ENCODE measurements at regions not wholly inside any gene's neighbourhood (a gene's known extent, or its start where the extent isn't known, plus 50 kb on each side); places are given as distances from the start of the nearest gene placed in this dataset.

GRCh38 chr2:143952536-143952935 lies 567.4 kb downstream of the ZEB2 start:
- no peak overlapping the region for H3K4me3 ChIP-seq (ENCODE audit: low read depth, low read length)
- DNase-seq (ENCODE audit: low read depth) = no peak
- TF ChIP-seq CTCF (IDR thresholded peaks at IDR 0.05; ENCODE audit: low read depth, low read length, missing control alignments) = no peak

GRCh38 chr2:143950704-143951103 lies 569.2 kb downstream of the ZEB2 start:
- no peak for DNase-seq (ENCODE audit: low read depth)
- no peak overlapping the region for H3K4me3 ChIP-seq (ENCODE audit: low read depth, low read length)
- no peak for TF ChIP-seq CTCF (IDR thresholded peaks at IDR 0.05; ENCODE audit: low read depth, low read length, missing control alignments)

- no peak for TF ChIP-seq CTCF (IDR thresholded peaks at IDR 0.05; ENCODE audit: low read depth, low read length, missing control alignments)
- no peak overlapping the region for H3K4me3 ChIP-seq (ENCODE audit: low read depth, low read length)
- no peak for DNase-seq (ENCODE audit: low read depth)
Observed at GRCh38 chr2:143949121-143949848, 570.6 kb downstream of the ZEB2 start.

- no peak overlapping the region for H3K4me3 ChIP-seq (ENCODE audit: low read depth, low read length)
- no peak for DNase-seq (ENCODE audit: low read depth)
- TF ChIP-seq CTCF (IDR thresholded peaks at IDR 0.05; ENCODE audit: low read depth, low read length, missing control alignments) = no peak
Observed at GRCh38 chr2:143948710-143949109, 571.2 kb downstream of the ZEB2 start.

GRCh38 chr2:143946436-143947391 lies 573.2 kb downstream of the ZEB2 start:
- H3K4me3 ChIP-seq (ENCODE audit: low read depth, low read length) = no peak overlapping the region
- no peak for DNase-seq (ENCODE audit: low read depth)
- TF ChIP-seq CTCF (IDR thresholded peaks at IDR 0.05; ENCODE audit: low read depth, low read length, missing control alignments) = no peak

- no peak overlapping the region for H3K4me3 ChIP-seq (ENCODE audit: low read depth, low read length)
- DNase-seq (ENCODE audit: low read depth) = no peak
- TF ChIP-seq CTCF (IDR thresholded peaks at IDR 0.05; ENCODE audit: low read depth, low read length, missing control alignments) = no peak
Observed at GRCh38 chr2:143942486-143942885, 577.4 kb downstream of the ZEB2 start.

Measured in GM12864 (cell line).